GM10248 (cell line): ENCODE measurements at regions not wholly inside any gene's neighbourhood (a gene's known extent, or its start where the extent isn't known, plus 50 kb on each side); places are given as distances from the start of the nearest gene placed in this dataset.

Source experiments
- CTCF ChIA-PET: fragments of 300-600 bp; sonication (Branson Sonifier 250); formaldehyde crosslinking; extraction: SDS; loops from one replicate; lab custom pipeline; 2021; ENCODE audit warnings: antibody characterized with exemption; lab: Yijun Ruan, JAX
- POLR2A ChIA-PET: fragments of 350-650 bp; sonication (Branson Sonifier 250); formaldehyde crosslinking; extraction: SDS; loops from one replicate; lab custom pipeline; 2020; ENCODE audit warnings: antibody characterized with exemption; lab: Yijun Ruan, JAX
- DNase-seq: peaks from one replicate; pipeline ENCODE4 v3.0.0; 2012; ENCODE audit errors: extremely low spot score
- CTCF ChIP-seq: IDR thresholded peaks from 2 replicates; pipeline ENCODE4 v1.5.1; 2012; ENCODE audit warnings: mild to moderate bottlenecking, low read depth; ENCODE audit errors: extremely low read depth, missing control alignments, control extremely low read depth

- CTCF ChIA-PET, result no interaction called here
- DNase-seq, result no peak
- POLR2A ChIA-PET, result no interaction called here
- TF ChIP-seq CTCF, result no peak
Observed at GRCh38 chrX:151816934-151817333, 82.4 kb downstream of the CNGA2 start.

GRCh38 chrX:151818828-151819227 is 84.3 kb downstream of the CNGA2 start:
- no peak for DNase-seq
- TF ChIP-seq CTCF, result no peak
- POLR2A ChIA-PET, result no interaction called here
- CTCF ChIA-PET, result no interaction called here

GRCh38 chrX:151821226-151821625 is 86.7 kb downstream of the CNGA2 start:
- no peak for DNase-seq
- POLR2A ChIA-PET, result no interaction called here
- CTCF ChIA-PET, result no interaction called here
- no peak for TF ChIP-seq CTCF

- DNase-seq, result no peak
- ChIA-PET CTCF (no interaction called here), POLR2A (no interaction called here)
- no peak for TF ChIP-seq CTCF
Observed at GRCh38 chrX:151825007-151825406, 87.7 kb upstream of the MAGEA4 start.

- CTCF ChIA-PET, result no interaction called here
Observed at GRCh38 chrX:151825925-151826485, 86.7 kb upstream of the MAGEA4 start.

GRCh38 chrX:151828439-151829080 is 84.1 kb upstream of the MAGEA4 start:
- TF ChIP-seq CTCF, result no peak
- CTCF ChIA-PET, result no interaction called here
- no peak for DNase-seq
- POLR2A ChIA-PET, result no interaction called here

More at GRCh38 chrX:151825925-151826485, 86.7 kb upstream of the MAGEA4 start:
- POLR2A ChIA-PET, result no interaction called here
- no peak for TF ChIP-seq CTCF
- no peak for DNase-seq
